H9 (cell line): ENCODE measurements at regions not wholly inside any gene's neighbourhood (a gene's known extent, or its start where the extent isn't known, plus 50 kb on each side); places are given as distances from the start of the nearest gene placed in this dataset.

ENCODE experiments used
- DNase-seq: peaks from one replicate; pipeline ENCODE4 v3.0.0-alpha.2; 2017
- H2AFZ ChIP-seq: one replicate; pipeline ENCODE4 v1.6.1; 2013; ENCODE audit warnings: mild to moderate bottlenecking, low read length, control low read depth, moderate library complexity
- H2AK5ac ChIP-seq: 2 replicates; pipeline ENCODE4 v1.6.1; 2013; ENCODE audit warnings: low read length, control low read depth, mixed read lengths; ENCODE audit not compliant: insufficient read length
- H2BK120ac ChIP-seq: one replicate; pipeline ENCODE4 v1.6.1; 2013; ENCODE audit warnings: low read depth, mild to moderate bottlenecking, low read length, control low read depth, inconsistent platforms; ENCODE audit not compliant: poor library complexity, severe bottlenecking
- H2BK12ac ChIP-seq: 2 replicates; pipeline ENCODE4 v1.6.1; 2013; ENCODE audit warnings: low read length, control low read depth, mixed read lengths, low read depth; ENCODE audit not compliant: insufficient read length
- H2BK15ac ChIP-seq: 2 replicates; pipeline ENCODE4 v1.6.1; 2013; ENCODE audit warnings: low read depth, low read length, control low read depth
- H2BK20ac ChIP-seq: one replicate; pipeline ENCODE4 v1.6.1; 2013; ENCODE audit warnings: low read depth, mild to moderate bottlenecking, low read length, control low read depth, inconsistent platforms; ENCODE audit not compliant: poor library complexity, severe bottlenecking
- H2BK5ac ChIP-seq: 2 replicates; pipeline ENCODE4 v1.6.1; 2013; ENCODE audit warnings: low read length, control low read depth, mixed read lengths; ENCODE audit not compliant: insufficient read length
- H3K14ac ChIP-seq: 2 replicates; pipeline ENCODE4 v1.6.1; 2013; ENCODE audit warnings: low read length, control low read depth; ENCODE audit not compliant: insufficient read depth
- H3K18ac ChIP-seq: 2 replicates; pipeline ENCODE4 v1.6.1; 2013; ENCODE audit warnings: low read depth, mild to moderate bottlenecking, mixed read lengths, low read length, control low read depth; ENCODE audit not compliant: insufficient read length
- H3K23ac ChIP-seq: 2 replicates; pipeline ENCODE4 v1.6.1; 2013; ENCODE audit warnings: low read length, control low read depth, mixed read lengths, low read depth; ENCODE audit not compliant: insufficient read length
- H3K23me2 ChIP-seq: 2 replicates; pipeline ENCODE4 v1.6.1; 2013; ENCODE audit warnings: low read depth, mild to moderate bottlenecking, mixed read lengths, low read length, control low read depth; ENCODE audit not compliant: insufficient read length, poor library complexity, severe bottlenecking
- H3K27ac ChIP-seq: 2 replicates; pipeline ENCODE4 v1.5.1; 2013; ENCODE audit warnings: low read length, control low read depth, mixed read lengths, low read depth; ENCODE audit not compliant: insufficient read length
- H3K27me3 ChIP-seq: 2 replicates; pipeline ENCODE4 v1.6.1; 2013; ENCODE audit warnings: low read length, control low read depth, inconsistent platforms; ENCODE audit not compliant: insufficient read depth
- H3K4ac ChIP-seq: 2 replicates; pipeline ENCODE4 v1.6.1; 2013; ENCODE audit warnings: low read depth, mild to moderate bottlenecking, control low read depth, inconsistent platforms, low read length, moderate library complexity
- H3K4me1 ChIP-seq: 2 replicates; pipeline ENCODE4 v1.6.1; 2013; ENCODE audit warnings: low read length, control low read depth, inconsistent platforms; ENCODE audit not compliant: insufficient read depth
- H3K4me2 ChIP-seq: 2 replicates; pipeline ENCODE4 v1.6.1; 2013; ENCODE audit warnings: low read length, control low read depth, mixed read lengths; ENCODE audit not compliant: insufficient read length, insufficient read depth
- H3K56ac ChIP-seq: 2 replicates; pipeline ENCODE4 v1.6.1; 2013; ENCODE audit warnings: low read depth, mild to moderate bottlenecking, mixed read lengths, low read length, control low read depth; ENCODE audit not compliant: insufficient read length
- H3K79me1 ChIP-seq: 2 replicates; pipeline ENCODE4 v1.6.1; 2013; ENCODE audit warnings: low read depth, mild to moderate bottlenecking, moderate library complexity, low read length, control low read depth, inconsistent platforms; ENCODE audit not compliant: insufficient read depth, poor library complexity, severe bottlenecking
- H3K79me2 ChIP-seq: 2 replicates; pipeline ENCODE4 v1.6.1; 2013; ENCODE audit warnings: low read length, control low read depth, inconsistent platforms; ENCODE audit not compliant: insufficient read depth
- H3K9ac ChIP-seq: 2 replicates; pipeline ENCODE4 v1.6.1; 2013; ENCODE audit warnings: low read length, control low read depth, mixed read lengths; ENCODE audit not compliant: insufficient read length; ENCODE audit errors: extremely low read depth
- H3K9me3 ChIP-seq: one replicate; pipeline ENCODE4 v1.6.1; 2013; ENCODE audit warnings: low read depth, low read length, inconsistent platforms; ENCODE audit not compliant: control insufficient read depth
- H3T11ph ChIP-seq: one replicate; pipeline ENCODE4 v1.6.1; 2013; ENCODE audit warnings: mild to moderate bottlenecking, low read length, control low read depth, inconsistent platforms
- H4K20me1 ChIP-seq: one replicate; pipeline ENCODE4 v1.6.1; 2013; ENCODE audit not compliant: control insufficient read depth, insufficient read length, insufficient read depth
- H4K5ac ChIP-seq: 2 replicates; pipeline ENCODE4 v1.6.1; 2013; ENCODE audit warnings: low read depth, mild to moderate bottlenecking, mixed read lengths, low read length, control low read depth; ENCODE audit not compliant: insufficient read length
- H4K8ac ChIP-seq: replicated peaks from 2 replicates; pipeline ENCODE4 v1.6.1; 2013; ENCODE audit warnings: low read length, control low read depth, mixed read lengths, low read depth; ENCODE audit not compliant: insufficient read length
- H4K91ac ChIP-seq: 2 replicates; pipeline ENCODE4 v1.6.1; 2013; ENCODE audit warnings: low read depth, mild to moderate bottlenecking, moderate library complexity, mixed read lengths, low read length, control low read depth; ENCODE audit not compliant: insufficient read length
- H3K27ac Mint-ChIP-seq, 3 experiments: 2 replicates in 2 of 3; 3 replicates in 1 of 3; pipeline ENCODE4 v1.8.0; 2020 to 2021; ENCODE audit warnings: mixed read lengths in 3 of 3, mild to moderate bottlenecking in 1 of 3, moderate library complexity in 1 of 3
- H3K27me3 Mint-ChIP-seq: 2 replicates; pipeline ENCODE4 v1.8.0; 2021; ENCODE audit warnings: low read depth, mild to moderate bottlenecking, moderate library complexity, mixed read lengths
- H3K36me3 Mint-ChIP-seq, 3 experiments: 2 replicates in 2 of 3; 3 replicates in 1 of 3; pipeline ENCODE4 v1.8.0; 2020 to 2021; ENCODE audit warnings: low read depth in 3 of 3, mixed read lengths in 3 of 3; ENCODE audit not compliant: insufficient read depth in 1 of 3
- H3K4me1 Mint-ChIP-seq, 2 experiments: 2 replicates each; pipeline ENCODE4 v1.8.0; 2020; ENCODE audit warnings: mixed read lengths in 2 of 2
- H3K4me3 Mint-ChIP-seq, 2 experiments: 2 replicates in 1 of 2; 3 replicates in 1 of 2; pipeline ENCODE4 v1.8.0; 2020 to 2021; ENCODE audit warnings: mild to moderate bottlenecking in 2 of 2, mixed read lengths in 2 of 2, moderate library complexity in 1 of 2
- H3K9me3 Mint-ChIP-seq, 2 experiments: 2 replicates in 1 of 2; 3 replicates in 1 of 2; pipeline ENCODE4 v1.8.0; 2020; ENCODE audit warnings: mild to moderate bottlenecking in 2 of 2, mixed read lengths in 2 of 2, moderate library complexity in 1 of 2
- CTCF ChIP-seq: fragments of 200-600 bp; sonication (generic); conservative IDR thresholded peaks from 3 replicates; pipeline ENCODE4 v1.8.0; 2021; ENCODE audit warnings: antibody characterized with exemption, mild to moderate bottlenecking

- Histone ChIP-seq H2BK12ac (no peak overlapping the region), H3K23me2 (no peaks in the 10 kb centered on the region), H3K79me2 (no peaks in the 10 kb centered on the region), H2AFZ (no peak overlapping the region), H3K27ac (no peak overlapping the region), H2BK5ac (no peak overlapping the region), H4K8ac (no peak overlapping the region), H3K23ac (no peak overlapping the region), H3K4me1 (peaks cover 7% of the 10 kb centered on the region; the same call in 1 of the 2 replicates), H3K79me1 (no peaks in the 10 kb centered on the region), H3K56ac (no peak overlapping the region), H3K4me2 (no peak overlapping the region), H3K18ac (no peak overlapping the region), H3K27me3 (no peaks in the 10 kb centered on the region), H2BK15ac (no peak overlapping the region), H3K9me3 (no peaks in the 10 kb centered on the region), H4K20me1 (no peaks in the 10 kb centered on the region), H2BK120ac (no peak overlapping the region), H3K14ac (no peak overlapping the region), H4K91ac (no peak overlapping the region), H2BK20ac (no peak overlapping the region), H3K9ac (no peak overlapping the region), H4K5ac (no peak overlapping the region), H2AK5ac (no peak overlapping the region), H3T11ph (no peak overlapping the region), H3K4ac (no peak overlapping the region)
- Mint-ChIP-seq H3K27ac (peak overlapping the region; percentile 7 to 88 (median 23); a peak in 4 of 7 replicates), H3K36me3 (no peaks in the 10 kb centered on the region; a peak in 1 of 7 replicates), H3K4me3 (0 out of 5 replicates have a peak overlapping the region, but pooled peaks of 1 of the 2 experiments have one; percentile 19), H3K9me3 (no peaks in the 10 kb centered on the region; a peak in 1 of 5 replicates), H3K4me1 (peaks cover 29 to 31% of the 10 kb centered on the region in 2 experiments), H3K27me3 (no peaks in the 10 kb centered on the region)
- no peak for TF ChIP-seq CTCF
- no peak for DNase-seq
Measured at GRCh38 chr10:60650378-60650800, 127.9 kb upstream of the CDK1 start.
